AG04449 (cell line): ENCODE measurements at regions not wholly inside any gene's neighbourhood (a gene's known extent, or its start where the extent isn't known, plus 50 kb on each side); places are given as distances from the start of the nearest gene placed in this dataset.

Experiments used
- CTCF ChIA-PET: fragments of 350-600 bp; formaldehyde crosslinking; extraction: SDS; loops from one replicate; lab custom pipeline; 2021; ENCODE audit warnings: antibody characterized with exemption; lab: Yijun Ruan, JAX
- POLR2A ChIA-PET: fragments of 400-600, 350-600 bp; formaldehyde crosslinking; extraction: SDS; loops from one replicate; lab custom pipeline; 2020; ENCODE audit warnings: antibody characterized with exemption, inconsistent platforms; lab: Yijun Ruan, JAX
- DNase-seq: peaks from one replicate; pipeline ENCODE4 v3.0.0-alpha.2; 2010; ENCODE audit warnings: low read depth, low spot score
- H3K4me3 ChIP-seq: 2 replicates; pipeline ENCODE4 v1.5.1; 2011; ENCODE audit warnings: low read depth, mild to moderate bottlenecking, control low read depth, low read length
- CTCF ChIP-seq: IDR thresholded peaks from one replicate; pipeline ENCODE4 v1.5.1; 2011; ENCODE audit warnings: mild to moderate bottlenecking, moderate library complexity, low read length, control low read depth, inconsistent platforms; ENCODE audit not compliant: insufficient read depth; ENCODE audit errors: missing control alignments

GRCh38 chr9:93865716-93866115 is 89.4 kb downstream of the BARX1 start:
- DNase-seq = no peak
- TF ChIP-seq CTCF = no peak
- ChIA-PET POLR2A (no interaction called here), CTCF (no interaction called here)
- H3K4me3 ChIP-seq = no peak overlapping the region

GRCh38 chr9:93865245-93865644 is 89.9 kb downstream of the BARX1 start:
- POLR2A ChIA-PET = no interaction called here
- no peak for TF ChIP-seq CTCF
- CTCF ChIA-PET = no interaction called here

DNA sequence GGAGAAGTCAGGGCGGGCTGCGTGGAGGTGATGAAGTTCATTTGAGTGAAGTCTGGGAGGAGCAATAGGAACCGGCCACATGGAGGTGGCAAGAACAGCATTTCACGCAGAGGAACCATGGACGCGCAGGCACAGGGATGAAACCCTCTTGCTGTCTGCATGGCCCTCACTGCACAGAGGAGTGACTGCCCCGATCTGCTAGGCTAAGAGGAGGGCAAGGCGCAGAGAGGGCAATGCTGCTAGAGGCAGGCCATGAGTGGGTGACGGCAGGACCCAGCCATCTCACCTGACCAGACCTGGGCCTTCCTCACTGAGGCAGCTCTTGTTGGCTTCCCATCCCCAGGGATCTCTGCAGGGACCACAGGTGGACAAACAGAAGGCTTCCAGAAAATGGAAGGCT is 90.3 kb downstream of the BARX1 start:
- TF ChIP-seq CTCF = no peak
- ChIA-PET POLR2A (no interaction called here), CTCF (no interaction called here)
- no peak for DNase-seq
- H3K4me3 ChIP-seq = no peak overlapping the region

More at GRCh38 chr9:93865245-93865644, 89.9 kb downstream of the BARX1 start:
- no peak for DNase-seq
- H3K4me3 ChIP-seq = no peak overlapping the region

GRCh38 chr9:93864032-93864431 is 91.1 kb downstream of the BARX1 start:
- no peak for DNase-seq
- H3K4me3 ChIP-seq = no peak overlapping the region
- ChIA-PET POLR2A (no interaction called here), CTCF (no interaction called here)
- TF ChIP-seq CTCF = no peak

GRCh38 chr9:93862877-93863545 is 92.1 kb downstream of the BARX1 start:
- ChIA-PET CTCF (no interaction called here), POLR2A (no interaction called here)
- DNase-seq = no peak
- no peak for TF ChIP-seq CTCF
- H3K4me3 ChIP-seq = no peak overlapping the region

- CTCF ChIA-PET = no interaction called here
- POLR2A ChIA-PET = no interaction called here
- no peak for TF ChIP-seq CTCF
- DNase-seq = no peak
- H3K4me3 ChIP-seq = no peak overlapping the region
Measured at GRCh38 chr9:93861736-93862358, 93.3 kb downstream of the BARX1 start.
